GM23248 (cell line): ENCODE measurements at regions not wholly inside any gene's neighbourhood (a gene's known extent, or its start where the extent isn't known, plus 50 kb on each side); places are given as distances from the start of the nearest gene placed in this dataset.
"Not testable (repeated sequence)": the region's sequence is repeated elsewhere in the genome, so short reads cannot be mapped to it uniquely, and the experiment has no call there.

Experiments used
- EZH2 ChIP-seq: fragments of 200-600 bp; sonication (generic); IDR thresholded peaks from 2 replicates; pipeline ENCODE4 v1.6.1; 2018; ENCODE audit warnings: antibody characterized with exemption, mild to moderate bottlenecking; ENCODE audit not compliant: insufficient read depth, poor library complexity, severe bottlenecking
- EZH2phosphoT487 ChIP-seq: fragments of 200-600 bp; sonication (generic); IDR thresholded peaks from 2 replicates; pipeline ENCODE4 v1.6.1; 2018; ENCODE audit warnings: antibody characterized with exemption, moderate library complexity, mild to moderate bottlenecking, low read depth; ENCODE audit not compliant: insufficient read depth

- TF ChIP-seq EZH2phosphoT487, EZH2: not testable (repeated sequence)
These were observed 54.0 kb downstream of the ZCCHC13 start for GRCh38 chrX:74358013-74358412.
